ENCODE measurements at regions not wholly inside any gene's neighbourhood (a gene's known extent, or its start where the extent isn't known, plus 50 kb on each side); places are given as distances from the start of the nearest gene placed in this dataset.

GRCh38 chr15:96166223-96167200 is 164.0 kb upstream of the NR2F2 start:
- H3K36me3 Mint-ChIP-seq (ENCODE audit: low read depth): peaks cover 18% of the 10 kb centered on the region

More at GRCh38 chr15:96166223-96167200, 164.0 kb upstream of the NR2F2 start:
- Histone ChIP-seq H3K4me1 (ENCODE audit: insufficient read depth) (peaks cover 43% of the 10 kb centered on the region), H3K4me3 (peak overlapping the region; percentile 18; the same call in 1 of the 2 replicates), H4K20me1 (replicated peaks; ENCODE audit: insufficient read depth) (no peaks in the 10 kb centered on the region), H3K79me2 (replicated peaks; ENCODE audit: insufficient read depth) (no peaks in the 10 kb centered on the region), H2AFZ (peak overlapping the region; percentile 61; the same call in 1 of the 2 replicates), H3K36me3 (ENCODE audit: insufficient read depth) (no peaks in the 10 kb centered on the region), H3K27me3 (ENCODE audit: insufficient read depth) (no peaks in the 10 kb centered on the region), H3K9me2 (ENCODE audit: insufficient read depth) (no peaks in the 10 kb centered on the region), H3K4me2 (peak overlapping the region; percentile 66), H3K27ac (ENCODE audit: low read depth) (no peak overlapping the region), H3F3A (replicated peaks; ENCODE audit: low read depth) (no peaks in the 10 kb centered on the region)
- Mint-ChIP-seq H3K27ac (no peak overlapping the region), H3K27me3 (ENCODE audit: insufficient read depth, low read depth, poor library complexity) (peaks cover 3% of the 10 kb centered on the region), H3K4me3 (no peak overlapping the region), H3K4me1 (peaks cover 25% of the 10 kb centered on the region), H3K9me3 (peaks cover 19% of the 10 kb centered on the region)
- TF ChIP-seq CREB1 (CRISPR knock-in tag; IDR thresholded peaks at IDR 0.05; ENCODE audit: low read depth) (no peak), POLR2AphosphoS5 (IDR thresholded peaks at IDR 0.05; ENCODE audit: low read depth) (no peak), REST (IDR thresholded peaks at IDR 0.05; ENCODE audit: unreplicated experiment) (no peak), ZNF114 (CRISPR knock-in tag; IDR thresholded peaks at IDR 0.05) (no peak), ZNF462 (CRISPR knock-in tag; IDR thresholded peaks at IDR 0.05) (no peak), EZH2 (IDR thresholded peaks at IDR 0.05; ENCODE audit: low read depth, unreplicated experiment) (no peak), CTCF (conservative IDR thresholded peaks at IDR 0.05; ENCODE audit: low read depth in 2 of 2) (no peak), ZNF331 (CRISPR knock-in tag; IDR thresholded peaks at IDR 0.05; ENCODE audit: low read depth) (no peak), NANOG (IDR thresholded peaks at IDR 0.05; ENCODE audit: borderline replicate concordance) (no peak), EZH2phosphoT487 (IDR thresholded peaks at IDR 0.05; ENCODE audit: unreplicated experiment) (no peak)
- TF ChIP-seq, protein P1, sequence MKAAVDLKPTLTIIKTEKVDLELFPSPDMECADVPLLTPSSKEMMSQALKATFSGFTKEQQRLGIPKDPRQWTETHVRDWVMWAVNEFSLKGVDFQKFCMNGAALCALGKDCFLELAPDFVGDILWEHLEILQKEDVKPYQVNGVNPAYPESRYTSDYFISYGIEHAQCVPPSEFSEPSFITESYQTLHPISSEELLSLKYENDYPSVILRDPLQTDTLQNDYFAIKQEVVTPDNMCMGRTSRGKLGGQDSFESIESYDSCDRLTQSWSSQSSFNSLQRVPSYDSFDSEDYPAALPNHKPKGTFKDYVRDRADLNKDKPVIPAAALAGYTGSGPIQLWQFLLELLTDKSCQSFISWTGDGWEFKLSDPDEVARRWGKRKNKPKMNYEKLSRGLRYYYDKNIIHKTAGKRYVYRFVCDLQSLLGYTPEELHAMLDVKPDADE (IDR thresholded peaks at IDR 0.05): no peak
- no peak for DNase-seq (ENCODE audit: low spot score)
- ATAC-seq: peak; percentile 76
